Neural cell (in vitro differentiated cells): ENCODE measurements at regions not wholly inside any gene's neighbourhood (a gene's known extent, or its start where the extent isn't known, plus 50 kb on each side); places are given as distances from the start of the nearest gene placed in this dataset.

Experiments used
- H2AFZ ChIP-seq: fragments of 200-600, 300-800 bp; sonication (generic), shearing (Covaris generic); 2 replicates; pipeline ENCODE4 v1.6.0; 2014; ENCODE audit warnings: low read depth, mild to moderate bottlenecking, antibody characterized with exemption, low read length, moderate library complexity
- H3F3A ChIP-seq: fragments of 200-600 bp; shearing (Covaris generic); 2 replicates; pipeline ENCODE4 v1.6.1; 2016; ENCODE audit warnings: mild to moderate bottlenecking, moderate library complexity, mixed read lengths, antibody characterized with exemption, low read length; ENCODE audit not compliant: insufficient read depth, poor library complexity, severe bottlenecking
- H3K27ac ChIP-seq: fragments of 200-600, 300-800 bp; sonication (generic), shearing (Covaris generic); 2 replicates; pipeline ENCODE4 v1.5.1; 2014; ENCODE audit warnings: mild to moderate bottlenecking, low read length, moderate library complexity
- H3K27me3 ChIP-seq: fragments of 300-800, 200-600 bp; sonication (generic), shearing (Covaris generic); 2 replicates; pipeline ENCODE4 v1.6.0; 2014; ENCODE audit warnings: mild to moderate bottlenecking, low read depth, low read length, moderate library complexity; ENCODE audit not compliant: insufficient read depth
- H3K36me3 ChIP-seq: fragments of 300-800, 200-600 bp; sonication (generic), shearing (Covaris generic); 2 replicates; pipeline ENCODE4 v1.5.1; 2014; ENCODE audit warnings: mild to moderate bottlenecking, antibody characterized with exemption, low read length, moderate library complexity; ENCODE audit not compliant: insufficient read depth
- H3K4me2 ChIP-seq: fragments of 300-800, 200-600 bp; sonication (generic), shearing (Covaris generic); 2 replicates; pipeline ENCODE4 v1.6.0; 2014; ENCODE audit warnings: mild to moderate bottlenecking, low read length
- H3K4me3 ChIP-seq: fragments of 300-800, 200-600 bp; sonication (generic), shearing (Covaris generic); 2 replicates; pipeline ENCODE4 v1.5.1; 2014; ENCODE audit warnings: mild to moderate bottlenecking, low read length, moderate library complexity
- H3K79me2 ChIP-seq: fragments of 200-600 bp; shearing (Covaris generic); replicated peaks from 2 replicates; pipeline ENCODE4 v1.6.0; 2014; ENCODE audit warnings: mild to moderate bottlenecking, low read length, moderate library complexity; ENCODE audit not compliant: insufficient read depth
- H3K9ac ChIP-seq: fragments of 300-800, 200-600 bp; sonication (generic), shearing (Covaris generic); 2 replicates; pipeline ENCODE4 v1.6.1; 2016; ENCODE audit warnings: mild to moderate bottlenecking, low read length, mixed read lengths
- H3K9me2 ChIP-seq: fragments of 200-600 bp; shearing (Covaris generic); 2 replicates; pipeline ENCODE4 v1.6.1; 2016; ENCODE audit warnings: mild to moderate bottlenecking, low read length, mixed read lengths; ENCODE audit not compliant: insufficient read depth
- H3K9me3 ChIP-seq: fragments of 200-600, 300-800 bp; sonication (generic), shearing (Covaris generic); 2 replicates; pipeline ENCODE4 v1.6.1; 2016; ENCODE audit warnings: mild to moderate bottlenecking, mixed run types, low read length, moderate library complexity, mixed read lengths
- H4K20me1 ChIP-seq: fragments of 200-600 bp; shearing (Covaris generic); 2 replicates; pipeline ENCODE4 v1.6.1; 2016; ENCODE audit warnings: mild to moderate bottlenecking, mixed run types; ENCODE audit not compliant: insufficient read depth
- EP300 ChIP-seq: fragments of 450-650 bp; conservative IDR thresholded peaks from 2 replicates; pipeline ENCODE4 v1.6.1; 2014; ENCODE audit warnings: antibody characterized with exemption, mild to moderate bottlenecking, moderate library complexity; ENCODE audit not compliant: poor library complexity, severe bottlenecking
- EZH2 ChIP-seq: fragments of 200-600, 300-800 bp; shearing (Covaris generic), sonication (generic); IDR thresholded peaks from 2 replicates; pipeline ENCODE4 v1.6.1; 2014; ENCODE audit warnings: antibody characterized with exemption, low read length, borderline replicate concordance, mild to moderate bottlenecking; ENCODE audit not compliant: insufficient read depth, poor library complexity, severe bottlenecking
- MXI1 ChIP-seq: fragments of 450-650 bp; conservative IDR thresholded peaks from 2 replicates; pipeline ENCODE4 v1.6.1; 2014; ENCODE audit warnings: antibody characterized with exemption, mild to moderate bottlenecking; ENCODE audit not compliant: poor library complexity, severe bottlenecking
- POLR2AphosphoS5 ChIP-seq: IDR thresholded peaks from 2 replicates; pipeline ENCODE4 v1.6.1; 2012
- RAD21 ChIP-seq: fragments of 450-650 bp; conservative IDR thresholded peaks from 2 replicates; pipeline ENCODE4 v1.6.1; 2014; ENCODE audit warnings: antibody characterized with exemption, mild to moderate bottlenecking, moderate library complexity
- REST ChIP-seq: IDR thresholded peaks from 2 replicates; pipeline ENCODE4 v1.6.1; 2012; ENCODE audit warnings: borderline replicate concordance
- SMC3 ChIP-seq: fragments of 450-650 bp; conservative IDR thresholded peaks from 2 replicates; pipeline ENCODE4 v1.6.1; 2014; ENCODE audit warnings: antibody characterized with exemption, mild to moderate bottlenecking, moderate library complexity; ENCODE audit not compliant: poor library complexity
- TAF1 ChIP-seq: IDR thresholded peaks from 2 replicates; pipeline ENCODE4 v1.6.1; 2012; ENCODE audit warnings: low read depth
- TF ChIP-seq, protein P1 (sequence below): fragments of 450-650 bp; IDR thresholded peaks from 2 replicates; pipeline ENCODE4 v1.5.1; 2014; ENCODE audit warnings: antibody characterized with exemption, mild to moderate bottlenecking, moderate library complexity; ENCODE audit not compliant: poor library complexity, severe bottlenecking

GRCh38 chr5:53160895-53161294 is 51.3 kb upstream of the MOCS2 start:
- Histone ChIP-seq H3K9me2 (no peaks in the 10 kb centered on the region), H3K27me3 (no peaks in the 10 kb centered on the region), H3K36me3 (no peaks in the 10 kb centered on the region), H3K79me2 (no peaks in the 10 kb centered on the region), H3K27ac (no peak overlapping the region), H3K9me3 (no peaks in the 10 kb centered on the region), H3K4me2 (no peak overlapping the region), H3F3A (no peaks in the 10 kb centered on the region), H3K4me3 (no peak overlapping the region), H4K20me1 (no peaks in the 10 kb centered on the region), H3K9ac (no peak overlapping the region), H2AFZ (no peak overlapping the region)
- TF ChIP-seq MXI1 = no peak
- no peak for TF ChIP-seq TAF1
- no peak for TF ChIP-seq RAD21
- no peak for TF ChIP-seq SMC3
- TF ChIP-seq EZH2 = no peak
- TF ChIP-seq REST = no peak
- no peak for TF ChIP-seq POLR2AphosphoS5
- TF ChIP-seq, protein P1, sequence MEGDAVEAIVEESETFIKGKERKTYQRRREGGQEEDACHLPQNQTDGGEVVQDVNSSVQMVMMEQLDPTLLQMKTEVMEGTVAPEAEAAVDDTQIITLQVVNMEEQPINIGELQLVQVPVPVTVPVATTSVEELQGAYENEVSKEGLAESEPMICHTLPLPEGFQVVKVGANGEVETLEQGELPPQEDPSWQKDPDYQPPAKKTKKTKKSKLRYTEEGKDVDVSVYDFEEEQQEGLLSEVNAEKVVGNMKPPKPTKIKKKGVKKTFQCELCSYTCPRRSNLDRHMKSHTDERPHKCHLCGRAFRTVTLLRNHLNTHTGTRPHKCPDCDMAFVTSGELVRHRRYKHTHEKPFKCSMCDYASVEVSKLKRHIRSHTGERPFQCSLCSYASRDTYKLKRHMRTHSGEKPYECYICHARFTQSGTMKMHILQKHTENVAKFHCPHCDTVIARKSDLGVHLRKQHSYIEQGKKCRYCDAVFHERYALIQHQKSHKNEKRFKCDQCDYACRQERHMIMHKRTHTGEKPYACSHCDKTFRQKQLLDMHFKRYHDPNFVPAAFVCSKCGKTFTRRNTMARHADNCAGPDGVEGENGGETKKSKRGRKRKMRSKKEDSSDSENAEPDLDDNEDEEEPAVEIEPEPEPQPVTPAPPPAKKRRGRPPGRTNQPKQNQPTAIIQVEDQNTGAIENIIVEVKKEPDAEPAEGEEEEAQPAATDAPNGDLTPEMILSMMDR = no peak

DNA sequence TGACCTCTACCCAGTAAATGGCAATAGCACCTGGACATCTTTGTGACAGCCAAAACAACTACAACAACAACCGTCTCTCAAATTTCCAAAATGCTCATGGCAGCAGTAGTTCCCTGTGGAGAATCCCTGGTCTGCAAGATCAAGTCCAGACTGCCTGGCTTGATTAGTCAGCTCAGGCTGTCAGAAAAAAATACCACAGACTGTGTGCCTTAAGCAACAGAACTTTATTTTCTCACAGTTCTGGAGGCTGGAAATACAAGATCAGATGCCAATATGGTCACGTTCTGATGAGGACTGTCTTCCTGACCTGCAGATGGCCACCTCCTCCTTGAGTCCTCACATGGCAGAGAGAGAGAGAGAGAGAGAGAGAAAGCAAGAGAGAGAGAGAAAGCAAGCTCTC is 52.3 kb upstream of the MOCS2 start:
- Histone ChIP-seq H3K27me3 (no peaks in the 10 kb centered on the region), H3K4me3 (no peak overlapping the region), H3K36me3 (no peaks in the 10 kb centered on the region), H3K9me2 (no peaks in the 10 kb centered on the region), H3K4me2 (no peak overlapping the region), H3K27ac (no peak overlapping the region), H3K79me2 (no peaks in the 10 kb centered on the region), H3K9me3 (no peaks in the 10 kb centered on the region), H2AFZ (no peak overlapping the region), H3F3A (no peaks in the 10 kb centered on the region), H4K20me1 (no peaks in the 10 kb centered on the region), H3K9ac (no peak overlapping the region)
- TF ChIP-seq, protein P1 = no peak
- no peak for TF ChIP-seq EZH2
- no peak for TF ChIP-seq TAF1
- TF ChIP-seq POLR2AphosphoS5 = no peak
- no peak for TF ChIP-seq SMC3
- no peak for TF ChIP-seq MXI1
- TF ChIP-seq EP300 = no peak
- TF ChIP-seq REST = no peak
- no peak for TF ChIP-seq RAD21
